ENCODE measurements at regions not wholly inside any gene's neighbourhood (a gene's known extent, or its start where the extent isn't known, plus 50 kb on each side); places are given as distances from the start of the nearest gene placed in this dataset.

GRCh38 chr18:10030816-10031541 is 117.2 kb downstream of the VAPA start:
- no peak overlapping the region for H3K4me3 ChIP-seq (replicated peaks in 1 of 2; ENCODE audit: low read depth in 1 of 2, low read length in 2 of 2)

More at GRCh38 chr18:10030816-10031541, 117.2 kb downstream of the VAPA start:
- intact Hi-C loops (cut with micrococcal nuclease), result no loop called here
- no peaks in the 10 kb centered on the region for H4K20me1 ChIP-seq (ENCODE audit: insufficient read depth)
- TF ChIP-seq ZFX (IDR thresholded peaks at IDR 0.05), result no peak
- no peak for TF ChIP-seq EZH2 (IDR thresholded peaks at IDR 0.05)
- no peak for TF ChIP-seq CBX3 (IDR thresholded peaks at IDR 0.05; ENCODE audit: low read depth)
- no peak for TF ChIP-seq POLR2A (IDR thresholded peaks at IDR 0.05; ENCODE audit: borderline replicate concordance, extremely low read depth, insufficient read depth, insufficient read length)
- TF ChIP-seq ELF1 (IDR thresholded peaks at IDR 0.05; ENCODE audit: borderline replicate concordance, low read depth), result no peak
- TF ChIP-seq EGR1 (IDR thresholded peaks at IDR 0.05; ENCODE audit: low read depth), result no peak
- no peak for TF ChIP-seq CTCF (IDR thresholded peaks at IDR 0.05 in 2 of 3, conservative IDR thresholded peaks at IDR 0.05 in 1 of 3; ENCODE audit: borderline replicate concordance in 1 of 3, insufficient read depth in 1 of 3, low read depth in 2 of 3, low read length in 2 of 3)
- TF ChIP-seq SP1 (IDR thresholded peaks at IDR 0.05; ENCODE audit: low read depth), result no peak
- no peak for TF ChIP-seq POLR2AphosphoS5 (IDR thresholded peaks at IDR 0.05; ENCODE audit: low read depth, low read length)
- no peak for TF ChIP-seq ZBTB33 (IDR thresholded peaks at IDR 0.05; ENCODE audit: extremely low read depth, insufficient replicate concordance, low read length)
- TF ChIP-seq RAD21 (IDR thresholded peaks at IDR 0.05; ENCODE audit: low read depth), result no peak
- TF ChIP-seq EZH2phosphoT487 (IDR thresholded peaks at IDR 0.05; ENCODE audit: borderline replicate concordance), result no peak
- TF ChIP-seq CEBPB (IDR thresholded peaks at IDR 0.05; ENCODE audit: low read depth), result no peak
- no peak for TF ChIP-seq FOSL1 (IDR thresholded peaks at IDR 0.05; ENCODE audit: low read depth)
- TF ChIP-seq MAX (IDR thresholded peaks at IDR 0.05), result no peak
- no peak for TF ChIP-seq SRF (IDR thresholded peaks at IDR 0.05; ENCODE audit: low read depth)
- no peak for TF ChIP-seq ZNF274 (IDR thresholded peaks at IDR 0.05; ENCODE audit: low read depth, low read length)
- no peak for TF ChIP-seq JUND (IDR thresholded peaks at IDR 0.05)
- ATAC-seq, result no peak
- no peak overlapping the region for H2AFZ ChIP-seq (ENCODE audit: low read depth, low read length, poor library complexity, severe bottlenecking)
- H3K4me2 ChIP-seq (ENCODE audit: low read length), result no peak overlapping the region
- ChIA-PET RAD21 (ENCODE audit: low non-redundant PET in 1 of 2, low total read pairs in 2 of 2, uncharacterized antibody in 2 of 2, unreplicated experiment in 2 of 2) (no interaction called here), CTCF (no interaction called here), POLR2A (no interaction called here)
- no peaks in the 10 kb centered on the region for H3K9me2 ChIP-seq (ENCODE audit: insufficient read depth)
- no peak overlapping the region for H3K27ac ChIP-seq (ENCODE audit: low read depth, low read length)
- no peaks in the 10 kb centered on the region for H3K36me3 ChIP-seq (ENCODE audit: control insufficient read depth in 1 of 2, insufficient read depth in 2 of 2, low read length in 2 of 2)
- H3K27me3 ChIP-seq (ENCODE audit: insufficient read depth, low read length), result no peaks in the 10 kb centered on the region
- no peaks in the 10 kb centered on the region for H3K9me3 ChIP-seq (ENCODE audit: control insufficient read depth in 1 of 2, insufficient read depth in 1 of 2, low read depth in 1 of 2, low read length in 2 of 2)
- H3K79me2 ChIP-seq (ENCODE audit: insufficient read depth, low read length), result no peaks in the 10 kb centered on the region
- no peak for DNase-seq (ENCODE audit: low read depth, low spot score)
- H3K9ac ChIP-seq (ENCODE audit: low read length), result no peak overlapping the region
- H3K4me1 ChIP-seq (ENCODE audit: control insufficient read depth in 1 of 2, insufficient read depth in 2 of 2, low read length in 2 of 2), result peaks cover 0 to 9% of the 10 kb centered on the region in 2 experiments; a peak in 2 of 4 replicates
- BruUV-seq (replicated peaks), result no TSS peak

Measured in HCT116 (cell line).